HepG2 (cell line): ENCODE measurements at regions not wholly inside any gene's neighbourhood (a gene's known extent, or its start where the extent isn't known, plus 50 kb on each side); places are given as distances from the start of the nearest gene placed in this dataset.

ENCODE experiments used
- ATAC-seq: fragments of 200-7000 bp; cut with Tn5 transposase; 3 replicates; pipeline ENCODE4 v1.9.1; 2020; ENCODE audit warnings: mild to moderate bottlenecking, moderate library complexity
- BruUV-seq: library from RNA; stranded (reverse); fragments of 400-500 nt; replicated peaks from 2 replicates; lab custom pipeline; 2021; lab: Mats Ljungman, UMichigan
- CTCF ChIA-PET: fragments of 300-600 bp; formaldehyde crosslinking; extraction: SDS; loops from one replicate; lab custom pipeline; 2021; ENCODE audit warnings: low total read pairs, inconsistent platforms, low intra/inter-chr PET ratio; lab: Yijun Ruan, JAX
- POLR2A ChIA-PET: fragments of 350-600 bp; sonication (Branson Sonifier 250); formaldehyde crosslinking; loops from one replicate; lab custom pipeline; 2020; ENCODE audit warnings: antibody characterized with exemption, inconsistent platforms; lab: Yijun Ruan, JAX
- DNase-seq: peaks from one replicate; pipeline ENCODE4 v3.0.0-alpha.2; 2015; ENCODE audit warnings: low spot score
- FAIRE-seq: peaks from 3 replicates; lab custom pipeline; 2011; peaks lifted over from hg19 to GRCh38; lab: Jason Lieb, UNC
- H2AFZ ChIP-seq: one replicate; pipeline ENCODE4 v1.6.1; 2011; ENCODE audit warnings: low read length, inconsistent platforms
- H3K27ac ChIP-seq: fragments of 300-600 bp; 3 replicates; pipeline ENCODE4 v1.8.0; 2011; ENCODE audit warnings: mixed run types, mild to moderate bottlenecking, mixed read lengths, low read length, inconsistent platforms; ENCODE audit not compliant: insufficient read depth; ENCODE audit errors: extremely low read length
- H3K27me3 ChIP-seq, 2 experiments: fragments of 200-600 bp in 1 of 2; 2 replicates in 1 of 2; 3 replicates in 1 of 2; pipeline versions ENCODE4 v1.6.0 to v1.8.0; 2011; ENCODE audit warnings: low read length in 2 of 2, mild to moderate bottlenecking in 2 of 2, moderate library complexity in 2 of 2, inconsistent platforms in 1 of 2; ENCODE audit not compliant: insufficient read depth in 2 of 2, control insufficient read depth in 1 of 2
- H3K36me3 ChIP-seq, 2 experiments: fragments of 200-600 bp in 1 of 2; replicated peaks in 1 of 2; 2 replicates in 1 of 2; 3 replicates in 1 of 2; pipeline versions ENCODE4 v1.5.1 to v1.8.0; 2011; ENCODE audit warnings: low read length in 2 of 2, inconsistent platforms in 1 of 2; ENCODE audit not compliant: insufficient read depth in 2 of 2, control insufficient read depth in 1 of 2
- H3K4me1 ChIP-seq: 2 replicates; pipeline ENCODE4 v1.5.1; 2012; ENCODE audit warnings: low read length, inconsistent platforms; ENCODE audit not compliant: insufficient read depth
- H3K4me2 ChIP-seq: 2 replicates; pipeline ENCODE4 v1.6.0; 2011; ENCODE audit warnings: low read depth, low read length, inconsistent platforms
- H3K4me3 ChIP-seq, 3 experiments: fragments of 200-600 bp in 1 of 3; sonication (generic), shearing (Covaris generic) in 1 of 3; replicated peaks in 1 of 3; 2 replicates each; pipeline ENCODE4 v1.5.1; 2011 to 2016; ENCODE audit warnings: low read length in 3 of 3, inconsistent platforms in 2 of 3, low read depth in 2 of 3, mild to moderate bottlenecking in 2 of 3, control low read depth in 1 of 3, mixed read lengths in 1 of 3; ENCODE audit not compliant: insufficient read depth in 1 of 3
- H3K79me2 ChIP-seq: one replicate; pipeline ENCODE4 v1.6.1; 2011; ENCODE audit warnings: low read length, inconsistent platforms; ENCODE audit not compliant: insufficient read depth
- H3K9ac ChIP-seq: 2 replicates; pipeline ENCODE4 v1.6.0; 2011; ENCODE audit warnings: mild to moderate bottlenecking, low read depth, low read length, inconsistent platforms; ENCODE audit not compliant: insufficient read depth
- H3K9me3 ChIP-seq: 2 replicates; pipeline ENCODE4 v1.5.1; 2012; ENCODE audit warnings: mild to moderate bottlenecking, low read length
- H4K20me1 ChIP-seq: 2 replicates; pipeline ENCODE4 v1.6.0; 2011; ENCODE audit warnings: inconsistent platforms, mild to moderate bottlenecking, low read length, moderate library complexity; ENCODE audit not compliant: insufficient read depth
- CBX1 ChIP-seq: IDR thresholded peaks from one replicate; pipeline ENCODE4 v1.6.1; 2016; ENCODE audit warnings: antibody characterized with exemption, low read depth
- ETV6 ChIP-seq: sonication (generic); formaldehyde crosslinking; conservative IDR thresholded peaks from 2 replicates; pipeline ENCODE4 v1.4.0; 2020; ENCODE audit warnings: missing genetic modification reagents
- IRF1 ChIP-seq: sonication (generic); formaldehyde crosslinking; IDR thresholded peaks from 2 replicates; pipeline ENCODE4 v1.4.0; 2020; ENCODE audit warnings: low read depth, mild to moderate bottlenecking, missing genetic modification reagents
- JARID2 ChIP-seq: sonication (generic); formaldehyde crosslinking; IDR thresholded peaks from 2 replicates; pipeline ENCODE4 v1.8.1; 2023; ENCODE audit warnings: missing genetic modification reagents, inconsistent platforms; ENCODE audit not compliant: insufficient replicate concordance
- NFAT5 ChIP-seq: sonication (generic); formaldehyde crosslinking; IDR thresholded peaks from 2 replicates; pipeline ENCODE4 v1.4.0; 2020; ENCODE audit warnings: missing genetic modification reagents
- POLR2A ChIP-seq, 2 experiments: IDR thresholded peaks; 2 replicates each; pipeline ENCODE4 v1.6.1; 2011; ENCODE audit warnings: low read depth in 2 of 2, low read length in 2 of 2, mild to moderate bottlenecking in 1 of 2, moderate library complexity in 1 of 2; ENCODE audit not compliant: insufficient read depth in 1 of 2
- RAD21 ChIP-seq: fragments of 450-650 bp; formaldehyde crosslinking; IDR thresholded peaks from 2 replicates; pipeline ENCODE4 v1.5.0; 2020; ENCODE audit warnings: mild to moderate bottlenecking
- SOX13 ChIP-seq, 3 experiments: fragments of 450-650 bp in 1 of 3; sonication (generic) in 1 of 3; formaldehyde crosslinking in 1 of 3; IDR thresholded peaks in 2 of 3; conservative IDR thresholded peaks in 1 of 3; 2 replicates each; pipeline versions ENCODE4 v1.5.0 to v1.6.1; 2016 to 2020; ENCODE audit warnings: antibody characterized with exemption in 1 of 3, mild to moderate bottlenecking in 1 of 3, missing compliant biosample characterization in 1 of 3, missing genetic modification reagents in 1 of 3, moderate library complexity in 1 of 3
- TAF1 ChIP-seq: sonication (generic); formaldehyde crosslinking; IDR thresholded peaks from 2 replicates; pipeline ENCODE4 v1.4.0; 2020; ENCODE audit warnings: missing genetic modification reagents
- ZFP41 ChIP-seq: sonication (generic); formaldehyde crosslinking; IDR thresholded peaks from 2 replicates; pipeline ENCODE4 v1.4.0; 2020; ENCODE audit warnings: mild to moderate bottlenecking, missing genetic modification reagents, borderline replicate concordance
- ZFYVE20 ChIP-seq: sonication (generic); formaldehyde crosslinking; IDR thresholded peaks from 2 replicates; pipeline ENCODE4 v1.8.0; 2023; ENCODE audit warnings: low read depth, mild to moderate bottlenecking, moderate library complexity, missing genetic modification reagents, borderline replicate concordance
- ZNF563 ChIP-seq: sonication (generic); formaldehyde crosslinking; IDR thresholded peaks from 2 replicates; pipeline ENCODE4 v1.8.0; 2022; ENCODE audit warnings: mild to moderate bottlenecking, moderate library complexity, missing genetic modification reagents
- WGBS: methylation state at CpG from one replicate; pipeline ENCODE4 v1.1.6; 2017; ENCODE audit warnings: low lambda C conversion rate; 5-methylcytosine and 5-hydroxymethylcytosine counted together
- in situ Hi-C: cut with HindIII; loops from 2 replicates; pipeline ENCODE4 v1.10.0; 2017; ENCODE audit warnings: low pct_unique_long_range_greater_than_20kb; ENCODE audit not compliant: extremely low pct_ligation_motif_present
- intact Hi-C: fragments of 100-400 bp; cut with micrococcal nuclease; formaldehyde crosslinking; loops from one replicate; pipeline ENCODE4 v1.10.0; 2022; ENCODE audit not compliant: unreplicated experiment
- TF ChIP-seq, protein P1 (sequence below), 2 experiments: sonication (generic) in 1 of 2; formaldehyde crosslinking in 1 of 2; IDR thresholded peaks; 2 replicates each; pipeline versions ENCODE4 v1.6.1 to v1.9.0; 2014 to 2022; ENCODE audit warnings: antibody characterized with exemption in 1 of 2, borderline replicate concordance in 1 of 2, inconsistent platforms in 1 of 2, low read depth in 1 of 2, missing genetic modification reagents in 1 of 2

DNA sequence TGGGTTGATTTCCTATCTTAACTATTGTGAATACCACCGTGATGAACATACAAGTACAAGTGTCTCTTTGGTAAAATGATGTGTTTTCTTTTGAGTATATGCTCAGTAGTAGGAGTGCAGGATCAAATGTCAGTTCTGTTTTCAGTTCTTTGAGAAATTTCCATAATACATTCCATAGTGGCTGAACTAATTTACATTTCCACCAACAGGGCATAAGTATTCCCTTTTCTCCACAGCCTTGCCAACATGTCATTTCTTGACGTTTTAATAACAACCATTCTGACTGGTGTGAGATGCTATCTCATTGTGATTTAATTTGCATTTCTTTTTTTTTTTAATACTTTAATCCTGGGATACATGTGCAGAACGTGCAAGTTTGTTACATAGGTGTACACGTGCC lies 268.8 kb downstream of the CENPW start:
- DNase-seq (no peak), FAIRE-seq (no peak), ATAC-seq (no peak)
- H4K20me1 ChIP-seq = no peaks in the 10 kb centered on the region
- H3K27ac ChIP-seq = no peak overlapping the region
- no TSS peak for BruUV-seq
- intact Hi-C loops = no loop called here
- H3K4me2 ChIP-seq = no peak overlapping the region
- H3K4me3 ChIP-seq = no peak overlapping the region
- H3K9me3 ChIP-seq = no peaks in the 10 kb centered on the region
- ChIA-PET CTCF (no interaction called here), POLR2A (no interaction called here)
- in situ Hi-C loops = no loop called here
- no peaks in the 10 kb centered on the region for H3K79me2 ChIP-seq
- no peak overlapping the region for H3K9ac ChIP-seq
- H3K27me3 ChIP-seq = no peaks in the 10 kb centered on the region
- 0% methylated on average over 4 of the region's 4 CpGs for WGBS
- no peak overlapping the region for H2AFZ ChIP-seq
- H3K4me1 ChIP-seq = no peaks in the 10 kb centered on the region
- H3K36me3 ChIP-seq = no peaks in the 10 kb centered on the region
- TF ChIP-seq TAF1 (no peak), CBX1 (no peak), NFAT5 (CRISPR knock-in tag) (no peak), JARID2 (no peak), POLR2A (IDR thresholded peaks at IDR 0.05; ENCODE audit: insufficient read depth in 1 of 2, low read depth in 2 of 2, low read length in 2 of 2) (no peak), IRF1 (CRISPR knock-in tag) (no peak), RAD21 (CRISPR knock-in tag) (no peak), ZNF563 (CRISPR knock-in tag) (no peak), ZFP41 (no peak), SOX13 (IDR thresholded peaks at IDR 0.05) (no peak), SOX13 (CRISPR knock-in tag; conservative IDR thresholded peaks at IDR 0.05 in 1 of 2, IDR thresholded peaks at IDR 0.05 in 1 of 2) (no peak), ETV6 (CRISPR knock-in tag) (no peak), ZFYVE20 (no peak)
- TF ChIP-seq, protein P1, sequence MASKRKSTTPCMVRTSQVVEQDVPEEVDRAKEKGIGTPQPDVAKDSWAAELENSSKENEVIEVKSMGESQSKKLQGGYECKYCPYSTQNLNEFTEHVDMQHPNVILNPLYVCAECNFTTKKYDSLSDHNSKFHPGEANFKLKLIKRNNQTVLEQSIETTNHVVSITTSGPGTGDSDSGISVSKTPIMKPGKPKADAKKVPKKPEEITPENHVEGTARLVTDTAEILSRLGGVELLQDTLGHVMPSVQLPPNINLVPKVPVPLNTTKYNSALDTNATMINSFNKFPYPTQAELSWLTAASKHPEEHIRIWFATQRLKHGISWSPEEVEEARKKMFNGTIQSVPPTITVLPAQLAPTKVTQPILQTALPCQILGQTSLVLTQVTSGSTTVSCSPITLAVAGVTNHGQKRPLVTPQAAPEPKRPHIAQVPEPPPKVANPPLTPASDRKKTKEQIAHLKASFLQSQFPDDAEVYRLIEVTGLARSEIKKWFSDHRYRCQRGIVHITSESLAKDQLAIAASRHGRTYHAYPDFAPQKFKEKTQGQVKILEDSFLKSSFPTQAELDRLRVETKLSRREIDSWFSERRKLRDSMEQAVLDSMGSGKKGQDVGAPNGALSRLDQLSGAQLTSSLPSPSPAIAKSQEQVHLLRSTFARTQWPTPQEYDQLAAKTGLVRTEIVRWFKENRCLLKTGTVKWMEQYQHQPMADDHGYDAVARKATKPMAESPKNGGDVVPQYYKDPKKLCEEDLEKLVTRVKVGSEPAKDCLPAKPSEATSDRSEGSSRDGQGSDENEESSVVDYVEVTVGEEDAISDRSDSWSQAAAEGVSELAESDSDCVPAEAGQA (IDR thresholded peaks at IDR 0.05; ENCODE audit: low read depth) = no peak
- TF ChIP-seq, protein P1 (CRISPR knock-in tag; IDR thresholded peaks at IDR 0.05; ENCODE audit: borderline replicate concordance) = no peak
